H1 (cell line): ENCODE measurements at regions not wholly inside any gene's neighbourhood (a gene's known extent, or its start where the extent isn't known, plus 50 kb on each side); places are given as distances from the start of the nearest gene placed in this dataset.

Experiments
- CTCF ChIA-PET: fragments of 300-600 bp; sonication (Branson Sonifier 250); formaldehyde crosslinking; loops from one replicate; lab custom pipeline; 2021; ENCODE audit not compliant: partially characterized antibody; lab: Charles Lee
- POLR2A ChIA-PET: fragments of 300-600 bp; sonication (Branson Sonifier 250); formaldehyde crosslinking; loops from one replicate; lab custom pipeline; 2021; ENCODE audit warnings: inconsistent platforms; ENCODE audit not compliant: partially characterized antibody; lab: Charles Lee
- DNase-seq, 2 experiments: peaks; one replicate each; pipeline versions ENCODE4 v3.0.0 to v3.0.0-alpha.2; 2010 to 2022; ENCODE audit warnings: low spot score in 2 of 2, low read depth in 1 of 2, mixed read lengths in 1 of 2
- FAIRE-seq: peaks from 2 replicates; lab custom pipeline; 2011; peaks lifted over from hg19 to GRCh38; lab: Jason Lieb, UNC
- H2AFZ ChIP-seq: 2 replicates; pipeline ENCODE4 v1.8.1; 2012; ENCODE audit warnings: low read length, inconsistent platforms
- H2AK5ac ChIP-seq: 2 replicates; pipeline ENCODE4 v1.6.1; 2013; ENCODE audit warnings: low read depth, low read length
- H2BK120ac ChIP-seq: replicated peaks from 2 replicates; pipeline ENCODE3; 2013; ENCODE audit warnings: low read depth, low read length, inconsistent platforms
- H2BK12ac ChIP-seq: 2 replicates; pipeline ENCODE4 v1.6.1; 2013; ENCODE audit warnings: low read depth, low read length
- H2BK15ac ChIP-seq: 2 replicates; pipeline ENCODE4 v1.6.1; 2013; ENCODE audit warnings: low read length
- H2BK20ac ChIP-seq: 2 replicates; pipeline ENCODE4 v1.6.1; 2013; ENCODE audit warnings: low read length
- H2BK5ac ChIP-seq: 2 replicates; pipeline ENCODE4 v1.6.1; 2013; ENCODE audit warnings: low read depth, low read length
- H3K14ac ChIP-seq: 2 replicates; pipeline ENCODE4 v1.6.1; 2013; ENCODE audit warnings: inconsistent platforms; ENCODE audit not compliant: insufficient read length
- H3K18ac ChIP-seq: 2 replicates; pipeline ENCODE4 v1.6.1; 2013; ENCODE audit warnings: low read length; ENCODE audit errors: extremely low read depth
- H3K23ac ChIP-seq: 2 replicates; pipeline ENCODE4 v1.6.1; 2013; ENCODE audit warnings: inconsistent platforms; ENCODE audit not compliant: insufficient read length
- H3K23me2 ChIP-seq: 2 replicates; pipeline ENCODE4 v1.6.1; 2013; ENCODE audit warnings: low read depth, low read length
- H3K27ac ChIP-seq: 2 replicates; pipeline ENCODE4 v1.6.1; 2011; ENCODE audit warnings: low read depth, low read length, inconsistent platforms
- H3K27me3 ChIP-seq, 4 experiments: replicated peaks in 1 of 4; 1 replicate in 1 of 4; 2 replicates in 3 of 4; pipeline versions ENCODE4 v1.6.1 to v1.8.1; 2011 to 2013; ENCODE audit warnings: low read length in 3 of 4, mild to moderate bottlenecking in 3 of 4, inconsistent platforms in 2 of 4, mixed read lengths in 2 of 4, moderate library complexity in 1 of 4; ENCODE audit not compliant: control insufficient read depth in 3 of 4, insufficient read depth in 3 of 4; ENCODE audit errors: extremely low read depth in 1 of 4
- H3K36me3 ChIP-seq, 4 experiments: 2 replicates each; pipeline versions ENCODE4 v1.6.1 to v1.8.1; 2011 to 2013; ENCODE audit warnings: mild to moderate bottlenecking in 4 of 4, low read length in 3 of 4, moderate library complexity in 2 of 4, control low read depth in 1 of 4, inconsistent platforms in 1 of 4; ENCODE audit not compliant: insufficient read depth in 4 of 4, control insufficient read depth in 2 of 4
- H3K4ac ChIP-seq: replicated peaks from 2 replicates; pipeline ENCODE3; 2013; ENCODE audit warnings: low read length, low read depth, mixed read lengths, inconsistent platforms; ENCODE audit not compliant: insufficient read length
- H3K4me1 ChIP-seq, 4 experiments: replicated peaks in 1 of 4; 1 replicate in 1 of 4; 2 replicates in 3 of 4; pipeline versions ENCODE4 v1.6.1 to v1.8.1; 2011 to 2013; ENCODE audit warnings: low read length in 3 of 4, inconsistent platforms in 2 of 4, mixed read lengths in 1 of 4; ENCODE audit not compliant: insufficient read depth in 4 of 4, control insufficient read depth in 3 of 4
- H3K4me2 ChIP-seq, 2 experiments: 2 replicates each; pipeline versions ENCODE4 v1.6.1 to v1.8.1; 2011 to 2013; ENCODE audit warnings: low read depth in 2 of 2, low read length in 2 of 2, control low read depth in 1 of 2, inconsistent platforms in 1 of 2, mild to moderate bottlenecking in 1 of 2; ENCODE audit not compliant: insufficient read depth in 1 of 2
- H3K4me3 ChIP-seq, 4 experiments: fragments of 200-600, 300-600 bp in 1 of 4; sonication (generic), shearing (Covaris generic), sonication (Bioruptor Twin) in 1 of 4; 2 replicates each; pipeline versions ENCODE4 v1.5.1 to v1.8.1; 2011 to 2016; ENCODE audit warnings: low read length in 4 of 4, low read depth in 3 of 4, control low read depth in 2 of 4, inconsistent platforms in 2 of 4, mild to moderate bottlenecking in 2 of 4, mixed read lengths in 1 of 4, moderate library complexity in 1 of 4; ENCODE audit not compliant: insufficient read depth in 2 of 4; ENCODE audit errors: extremely low read depth in 1 of 4
- H3K56ac ChIP-seq: replicated peaks from 2 replicates; pipeline ENCODE3; 2013; ENCODE audit warnings: low read depth, mild to moderate bottlenecking, mixed read lengths, low read length, inconsistent platforms; ENCODE audit not compliant: insufficient read length
- H3K79me1 ChIP-seq: 2 replicates; pipeline ENCODE4 v1.6.1; 2013; ENCODE audit warnings: low read depth, low read length, control low read depth
- H3K79me2 ChIP-seq, 2 experiments: 2 replicates each; pipeline versions ENCODE4 v1.6.1 to v1.8.1; 2012 to 2013; ENCODE audit warnings: low read length in 2 of 2, mild to moderate bottlenecking in 2 of 2, inconsistent platforms in 1 of 2; ENCODE audit not compliant: insufficient read depth in 2 of 2, control insufficient read depth in 1 of 2
- H3K9ac ChIP-seq, 4 experiments: replicated peaks in 1 of 4; 1 replicate in 1 of 4; 2 replicates in 3 of 4; pipeline versions ENCODE4 v1.6.1 to v1.8.1; 2011 to 2013; ENCODE audit warnings: low read depth in 3 of 4, low read length in 3 of 4, control low read depth in 2 of 4, mild to moderate bottlenecking in 2 of 4, moderate library complexity in 2 of 4, inconsistent platforms in 1 of 4; ENCODE audit errors: extremely low read depth in 1 of 4
- H3K9me3 ChIP-seq, 2 experiments: 2 replicates each; pipeline versions ENCODE4 v1.6.1 to v1.8.1; 2012 to 2013; ENCODE audit warnings: mild to moderate bottlenecking in 2 of 2, moderate library complexity in 2 of 2, control low read depth in 1 of 2, inconsistent platforms in 1 of 2, low read depth in 1 of 2, low read length in 1 of 2, mixed read lengths in 1 of 2; ENCODE audit not compliant: insufficient read depth in 2 of 2
- H4K20me1 ChIP-seq, 2 experiments: replicated peaks in 1 of 2; 2 replicates each; pipeline versions ENCODE3 to v1.8.1; 2011 to 2013; ENCODE audit warnings: inconsistent platforms in 2 of 2, low read length in 2 of 2, mild to moderate bottlenecking in 1 of 2; ENCODE audit not compliant: insufficient read depth in 2 of 2, control insufficient read depth in 1 of 2
- H4K5ac ChIP-seq: 2 replicates; pipeline ENCODE4 v1.6.1; 2013; ENCODE audit warnings: low read length, low read depth, mixed read lengths, inconsistent platforms; ENCODE audit not compliant: insufficient read length
- H4K8ac ChIP-seq: 2 replicates; pipeline ENCODE4 v1.8.0; 2013; ENCODE audit warnings: mild to moderate bottlenecking, moderate library complexity, low read length, inconsistent platforms; ENCODE audit not compliant: insufficient read depth; ENCODE audit errors: extremely low read depth
- H4K91ac ChIP-seq: replicated peaks from 2 replicates; pipeline ENCODE3; 2013; ENCODE audit warnings: low read length, mixed read lengths, inconsistent platforms; ENCODE audit not compliant: insufficient read length
- EP300 ChIP-seq, 2 experiments: IDR thresholded peaks; 1 replicate in 1 of 2; 2 replicates in 1 of 2; pipeline ENCODE4 v1.6.1; 2011 to 2012; ENCODE audit warnings: low read depth in 2 of 2, low read length in 2 of 2, mild to moderate bottlenecking in 2 of 2, borderline replicate concordance in 1 of 2, inconsistent platforms in 1 of 2, moderate library complexity in 1 of 2
- HDAC6 ChIP-seq: IDR thresholded peaks from one replicate; pipeline ENCODE4 v1.7.1; 2012; ENCODE audit warnings: low read depth, mild to moderate bottlenecking, inconsistent platforms, low read length, moderate library complexity
- PHF8 ChIP-seq: fragments of 200-600 bp; sonication (generic); conservative IDR thresholded peaks from 2 replicates; pipeline ENCODE4 v1.7.1; 2012; ENCODE audit warnings: low read depth, mild to moderate bottlenecking, inconsistent platforms, low read length, moderate library complexity
- POLR2A ChIP-seq, 2 experiments: IDR thresholded peaks; 1 replicate in 1 of 2; 2 replicates in 1 of 2; pipeline ENCODE4 v1.6.1; 2011; ENCODE audit warnings: low read depth in 2 of 2, low read length in 2 of 2, mild to moderate bottlenecking in 2 of 2; ENCODE audit errors: control extremely low read depth in 1 of 2
- RBBP5 ChIP-seq: IDR thresholded peaks from 2 replicates; pipeline ENCODE4 v1.7.1; 2012; ENCODE audit warnings: low read depth, mild to moderate bottlenecking, inconsistent platforms, low read length, moderate library complexity, borderline replicate concordance
- RNF2 ChIP-seq: fragments of 200-900, 300-1000 bp; sonication (generic); IDR thresholded peaks from 2 replicates; pipeline ENCODE4 v1.7.1; 2016; ENCODE audit warnings: borderline replicate concordance, low read depth, mild to moderate bottlenecking, antibody characterized with exemption, low read length; ENCODE audit not compliant: poor library complexity, severe bottlenecking; ENCODE audit errors: missing control alignments
- TAF1 ChIP-seq: IDR thresholded peaks from 2 replicates; pipeline ENCODE4 v1.6.1; 2011; ENCODE audit warnings: mild to moderate bottlenecking, low read depth, low read length
- TAF7 ChIP-seq: optimal IDR thresholded peaks from 2 replicates; pipeline ENCODE3; 2011; ENCODE audit warnings: low read depth, mild to moderate bottlenecking, inconsistent platforms, low read length, moderate library complexity, borderline replicate concordance
- ZNF274 ChIP-seq: IDR thresholded peaks from 2 replicates; pipeline ENCODE4 v1.7.0; 2012; ENCODE audit warnings: low read length, borderline replicate concordance; ENCODE audit errors: extremely low read depth
- WGBS, 2 experiments: shearing (Covaris generic) in 1 of 2; methylation state at CpG; one replicate each; pipeline versions ENCODE4 v1.1.6 to v1.1.7; 2013 to 2015; ENCODE audit warnings: low lambda C conversion rate in 2 of 2, mixed read lengths in 2 of 2, inconsistent platforms in 1 of 2, low coverage in 1 of 2, missing lambda C conversion rate in 1 of 2; ENCODE audit not compliant: insufficient replicate concordance in 2 of 2, insufficient coverage in 1 of 2, insufficient read length in 1 of 2; ENCODE audit errors: extremely low coverage in 1 of 2, missing lambda C conversion rate in 1 of 2; 5-methylcytosine and 5-hydroxymethylcytosine counted together
- TF ChIP-seq, protein P1 (sequence below): IDR thresholded peaks from 2 replicates; pipeline ENCODE4 v1.6.1; 2011; ENCODE audit warnings: low read depth, mild to moderate bottlenecking, low read length; ENCODE audit not compliant: insufficient read depth
- TF ChIP-seq, protein P2 (sequence below), 3 experiments: IDR thresholded peaks; 1 replicate in 2 of 3; 2 replicates in 1 of 3; pipeline versions ENCODE4 v1.5.1 to v1.6.1; 2011; ENCODE audit warnings: low read length in 3 of 3, mild to moderate bottlenecking in 3 of 3, inconsistent platforms in 2 of 3, low read depth in 1 of 3, moderate library complexity in 1 of 3; ENCODE audit not compliant: insufficient read depth in 1 of 3; ENCODE audit errors: control extremely low read depth in 1 of 3

DNA sequence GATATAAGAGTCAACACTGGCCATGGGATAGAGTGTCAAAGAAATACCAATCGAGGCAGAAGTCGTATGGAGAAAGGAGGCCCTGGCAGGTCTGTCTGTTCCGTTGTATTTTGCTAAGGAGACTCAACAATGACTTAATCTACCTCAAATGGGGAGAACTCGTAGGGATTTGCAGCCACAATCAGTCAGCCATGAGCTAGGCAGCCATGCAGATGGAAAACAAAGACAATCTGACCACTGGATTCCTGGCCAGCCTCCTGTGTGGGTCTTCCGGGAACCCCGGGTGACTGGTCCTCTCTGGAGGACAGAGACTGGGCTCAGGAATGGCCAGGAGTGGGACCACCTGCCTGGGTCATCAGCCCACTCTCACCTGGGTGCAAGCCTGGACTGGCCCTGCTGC is 167.8 kb downstream of the ETS2 start:
- no peaks in the 10 kb centered on the region for H3K36me3 ChIP-seq
- FAIRE-seq = no peak
- no peak overlapping the region for H4K91ac ChIP-seq
- H3K4me2 ChIP-seq = no peak overlapping the region
- H4K20me1 ChIP-seq = no peaks in the 10 kb centered on the region
- H3K14ac ChIP-seq = no peak overlapping the region
- H4K8ac ChIP-seq = no peak overlapping the region
- no peak overlapping the region for H3K4ac ChIP-seq
- H3K9ac ChIP-seq = no peak overlapping the region
- no peak overlapping the region for H2BK120ac ChIP-seq
- no peak overlapping the region for H2BK5ac ChIP-seq
- H3K9me3 ChIP-seq = no peaks in the 10 kb centered on the region; a peak in 1 of 4 replicates
- no peak overlapping the region for H3K27ac ChIP-seq
- peaks cover 0 to 4% (median 0%) of the 10 kb centered on the region in 4 experiments; a peak in 2 of 7 replicates for H3K4me1 ChIP-seq
- H3K23me2 ChIP-seq = no peaks in the 10 kb centered on the region
- DNase-seq = no peak
- no peak overlapping the region for H3K23ac ChIP-seq
- ChIA-PET CTCF (interaction anchor here (1.6 kb wide), 1 partner anchor 10 kb away, joined by 8 read pairs; no protein-coding TSS in a partner anchor), POLR2A (no interaction called here)
- no peak overlapping the region for H2AK5ac ChIP-seq
- no peak overlapping the region for H2BK12ac ChIP-seq
- 92% methylated on average over 6 of the region's 6 CpGs; no CpG with 5 or more reads in 1 of the 2 experiments for WGBS, 2 experiments
- H2BK20ac ChIP-seq = no peak overlapping the region
- no peak overlapping the region for H3K18ac ChIP-seq
- H2BK15ac ChIP-seq = no peak overlapping the region
- no peaks in the 10 kb centered on the region for H3K27me3 ChIP-seq
- no peak overlapping the region for H2AFZ ChIP-seq
- H4K5ac ChIP-seq = no peak overlapping the region
- H3K56ac ChIP-seq = no peak overlapping the region
- no peaks in the 10 kb centered on the region for H3K79me2 ChIP-seq
- H3K4me3 ChIP-seq = no peak overlapping the region
- H3K79me1 ChIP-seq = no peaks in the 10 kb centered on the region
- TF ChIP-seq TAF1 (no peak), HDAC6 (no peak), ZNF274 (no peak), TAF7 (no peak), PHF8 (no peak), RNF2 (no peak), POLR2A (IDR thresholded peaks at IDR 0.05; ENCODE audit: control extremely low read depth in 1 of 2, low read depth in 2 of 2, low read length in 2 of 2) (no peak), EP300 (IDR thresholded peaks at IDR 0.05; ENCODE audit: borderline replicate concordance in 1 of 2, low read depth in 2 of 2, low read length in 2 of 2) (no peak), RBBP5 (no peak)
- TF ChIP-seq, protein P1, sequence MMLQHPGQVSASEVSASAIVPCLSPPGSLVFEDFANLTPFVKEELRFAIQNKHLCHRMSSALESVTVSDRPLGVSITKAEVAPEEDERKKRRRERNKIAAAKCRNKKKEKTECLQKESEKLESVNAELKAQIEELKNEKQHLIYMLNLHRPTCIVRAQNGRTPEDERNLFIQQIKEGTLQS = no peak
- TF ChIP-seq, protein P2, sequence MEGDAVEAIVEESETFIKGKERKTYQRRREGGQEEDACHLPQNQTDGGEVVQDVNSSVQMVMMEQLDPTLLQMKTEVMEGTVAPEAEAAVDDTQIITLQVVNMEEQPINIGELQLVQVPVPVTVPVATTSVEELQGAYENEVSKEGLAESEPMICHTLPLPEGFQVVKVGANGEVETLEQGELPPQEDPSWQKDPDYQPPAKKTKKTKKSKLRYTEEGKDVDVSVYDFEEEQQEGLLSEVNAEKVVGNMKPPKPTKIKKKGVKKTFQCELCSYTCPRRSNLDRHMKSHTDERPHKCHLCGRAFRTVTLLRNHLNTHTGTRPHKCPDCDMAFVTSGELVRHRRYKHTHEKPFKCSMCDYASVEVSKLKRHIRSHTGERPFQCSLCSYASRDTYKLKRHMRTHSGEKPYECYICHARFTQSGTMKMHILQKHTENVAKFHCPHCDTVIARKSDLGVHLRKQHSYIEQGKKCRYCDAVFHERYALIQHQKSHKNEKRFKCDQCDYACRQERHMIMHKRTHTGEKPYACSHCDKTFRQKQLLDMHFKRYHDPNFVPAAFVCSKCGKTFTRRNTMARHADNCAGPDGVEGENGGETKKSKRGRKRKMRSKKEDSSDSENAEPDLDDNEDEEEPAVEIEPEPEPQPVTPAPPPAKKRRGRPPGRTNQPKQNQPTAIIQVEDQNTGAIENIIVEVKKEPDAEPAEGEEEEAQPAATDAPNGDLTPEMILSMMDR (IDR thresholded peaks at IDR 0.05; ENCODE audit: control extremely low read depth in 1 of 3, insufficient read depth in 1 of 3, low read depth in 1 of 3, low read length in 3 of 3) = no peak
